BLaER1 treated with 17β-estradiol and CSF1 and Interleukin-3, amounts not matched to agents 10 nM and 100 nM (cell line): ENCODE measurements at regions not wholly inside any gene's neighbourhood (a gene's known extent, or its start where the extent isn't known, plus 50 kb on each side); places are given as distances from the start of the nearest gene placed in this dataset.
"Not testable (repeated sequence)": the region's sequence is repeated elsewhere in the genome, so short reads cannot be mapped to it uniquely, and the experiment has no call there.

Experiments used
- H3K27ac ChIP-seq, 11 experiments: shearing (Covaris generic); formaldehyde crosslinking; 2 replicates each; pipeline ENCODE4 v1.8.1; 2022
- H3K27me3 ChIP-seq, 11 experiments: shearing (Covaris generic); formaldehyde crosslinking; 2 replicates each; pipeline ENCODE4 v1.8.1; 2022
- H3K36me3 ChIP-seq, 11 experiments: shearing (Covaris generic); formaldehyde crosslinking; 2 replicates each; pipeline ENCODE4 v1.8.1; 2022
- H3K4me1 ChIP-seq, 10 experiments: shearing (Covaris generic); formaldehyde crosslinking; 2 replicates each; pipeline ENCODE4 v1.8.1; 2022
- H3K4me2 ChIP-seq, 11 experiments: shearing (Covaris generic); formaldehyde crosslinking; 2 replicates each; pipeline ENCODE4 v1.8.1; 2022
- H3K4me3 ChIP-seq, 10 experiments: shearing (Covaris generic); formaldehyde crosslinking; 2 replicates each; pipeline ENCODE4 v1.8.1; 2022
- H3K9ac ChIP-seq, 11 experiments: shearing (Covaris generic); formaldehyde crosslinking; 2 replicates each; pipeline ENCODE4 v1.8.1; 2022
- H3K9me3 ChIP-seq, 11 experiments: shearing (Covaris generic); formaldehyde crosslinking; replicated peaks in 1 of 11; 2 replicates each; pipeline ENCODE4 v1.8.1; 2022
- H4K20me1 ChIP-seq, 11 experiments: shearing (Covaris generic); formaldehyde crosslinking; 2 replicates each; pipeline ENCODE4 v1.8.1; 2022
- Cebpa-rat ChIP-seq, 11 experiments: shearing (Covaris generic); IDR thresholded peaks; 2 replicates each; pipeline ENCODE4 v1.8.1; 2022

DNA sequence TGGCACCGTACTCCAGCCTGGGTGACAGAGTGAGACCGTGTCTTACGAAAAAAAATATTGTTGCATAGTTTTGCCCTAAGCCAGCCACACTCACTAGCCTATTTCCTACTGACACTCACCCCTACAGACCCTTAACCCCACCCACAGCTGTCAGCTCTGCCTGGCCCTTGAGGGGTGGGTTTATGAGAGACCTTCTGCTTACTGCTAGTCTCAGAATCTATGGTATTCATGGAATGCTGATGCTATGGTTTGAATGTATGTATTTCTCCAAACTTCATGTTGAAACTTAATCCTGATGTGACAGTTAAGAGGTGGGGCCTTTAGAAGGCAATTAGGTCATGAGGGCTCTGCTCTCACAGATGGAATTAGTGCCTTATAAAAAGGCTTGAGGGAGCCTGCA is 79.2 kb upstream of the LRCH1 start:
- no peak overlapping the region for H3K4me3 ChIP-seq
- no peak overlapping the region for H3K9ac ChIP-seq
- no peak overlapping the region for H3K27ac ChIP-seq
- no peaks in the 10 kb centered on the region for H3K27me3 ChIP-seq
- no peaks in the 10 kb centered on the region for H3K36me3 ChIP-seq
- TF ChIP-seq Cebpa-rat (IDR thresholded peaks at IDR 0.05) = no peak
- no peak overlapping the region for H3K4me2 ChIP-seq
- H3K4me1 ChIP-seq = no peaks in the 10 kb centered on the region
- peaks cover 0 to 13% (median 0%) of the 10 kb centered on the region in 11 experiments; a peak in 3 of 22 replicates for H3K9me3 ChIP-seq
- no peaks in the 10 kb centered on the region for H4K20me1 ChIP-seq

DNA sequence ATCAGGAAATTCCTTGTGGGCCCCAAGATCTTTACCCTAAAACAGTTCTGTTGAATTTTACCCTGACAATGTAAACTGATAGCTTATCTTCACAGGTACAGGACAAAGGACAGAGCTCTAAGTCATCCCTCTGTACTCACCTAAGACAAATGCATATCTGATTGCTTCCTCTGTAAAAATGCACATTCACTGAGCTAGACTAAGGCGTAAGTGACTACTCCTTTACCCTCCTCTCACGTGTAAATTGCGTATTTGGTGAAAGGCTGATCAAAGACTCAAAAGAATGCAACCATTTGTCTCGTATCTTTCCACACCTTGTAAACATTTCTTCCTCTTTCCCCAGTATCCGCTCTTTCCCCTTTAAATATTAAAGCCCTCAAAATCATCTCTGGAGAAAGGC is 80.6 kb upstream of the LRCH1 start:
- Histone ChIP-seq H4K20me1 (no peaks in the 10 kb centered on the region), H3K9ac (no peak overlapping the region), H3K9me3 (peaks cover 0 to 4% (median 0%) of the 10 kb centered on the region in 11 experiments; a peak in 1 of 22 replicates), H3K4me2 (no peak overlapping the region), H3K36me3 (no peaks in the 10 kb centered on the region), H3K4me3 (no peak overlapping the region), H3K27ac (no peak overlapping the region), H3K4me1 (no peaks in the 10 kb centered on the region), H3K27me3 (no peaks in the 10 kb centered on the region)
- no peak for TF ChIP-seq Cebpa-rat (IDR thresholded peaks at IDR 0.05)

DNA sequence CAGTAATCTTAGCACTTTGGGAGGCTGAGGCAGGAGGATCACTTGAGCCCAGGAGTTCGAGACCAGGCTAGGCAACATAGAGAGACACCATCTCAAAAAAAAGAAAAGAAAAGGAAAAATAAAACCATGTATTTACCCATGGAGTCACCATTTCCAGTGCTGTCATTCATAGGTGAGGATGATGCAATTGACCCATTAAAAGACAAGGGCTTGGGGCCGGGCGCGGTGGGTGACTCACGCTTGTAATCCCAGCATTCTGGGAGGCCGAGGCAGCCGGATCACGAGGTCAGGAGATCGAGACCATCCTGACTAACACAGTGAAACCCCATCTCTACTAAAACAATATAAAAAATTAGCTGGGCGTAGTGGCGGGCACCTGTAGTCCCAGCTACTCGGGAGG is 82.6 kb upstream of the RUBCNL start:
- not testable (repeated sequence) for H3K27me3 ChIP-seq, H3K4me2 ChIP-seq, H3K4me3 ChIP-seq, H3K36me3 ChIP-seq, H3K4me1 ChIP-seq, H3K27ac ChIP-seq, H4K20me1 ChIP-seq, H3K9ac ChIP-seq, H3K9me3 ChIP-seq

DNA sequence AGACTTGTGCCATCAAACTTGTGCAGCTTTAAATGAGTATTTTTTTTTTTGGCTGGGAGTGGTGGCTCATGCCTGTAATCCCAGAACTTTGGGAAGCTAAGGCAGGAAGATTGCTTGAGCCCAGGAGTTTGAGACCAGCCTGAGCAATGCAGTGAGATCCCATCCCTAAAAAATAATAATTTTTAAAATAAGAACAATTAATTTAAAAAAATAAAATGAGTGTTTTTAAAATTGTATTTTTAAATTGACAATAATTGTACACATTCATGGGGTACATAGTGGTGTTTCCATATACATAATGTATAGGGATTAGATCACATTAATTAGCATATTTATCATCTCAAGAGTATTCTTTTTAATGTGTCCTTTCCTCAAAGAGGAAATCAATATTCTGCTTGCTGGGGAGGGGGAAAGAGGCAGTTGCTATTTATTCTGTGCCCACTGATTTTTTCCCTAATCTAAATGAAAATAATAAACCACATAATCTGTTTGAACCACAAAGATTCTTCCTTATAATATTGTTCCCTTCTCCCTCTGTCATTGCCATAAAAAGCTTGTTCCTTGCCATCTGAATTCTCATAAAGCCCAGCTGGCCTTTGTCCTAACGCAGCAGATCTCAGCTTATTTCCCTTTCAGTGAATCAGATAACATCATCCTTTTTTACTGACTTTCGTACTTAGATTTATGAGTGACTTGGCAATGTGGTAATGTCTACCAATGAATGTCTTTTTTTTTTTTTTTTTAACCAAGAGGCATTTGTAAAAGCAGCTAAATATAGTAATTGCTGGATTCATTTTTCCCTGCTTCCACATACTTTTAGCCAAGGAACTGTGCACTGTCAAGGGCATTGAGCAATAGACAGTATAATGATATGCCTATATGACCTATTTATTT is 81.8 kb upstream of the RUBCNL start:
- Histone ChIP-seq H3K9me3 (no peaks in the 10 kb centered on the region), H3K27me3 (no peaks in the 10 kb centered on the region), H3K4me2 (no peak overlapping the region), H3K4me1 (no peaks in the 10 kb centered on the region), H3K4me3 (no peak overlapping the region), H4K20me1 (no peaks in the 10 kb centered on the region), H3K9ac (no peak overlapping the region), H3K36me3 (no peaks in the 10 kb centered on the region), H3K27ac (no peak overlapping the region)
- no peak for TF ChIP-seq Cebpa-rat (IDR thresholded peaks at IDR 0.05)

DNA sequence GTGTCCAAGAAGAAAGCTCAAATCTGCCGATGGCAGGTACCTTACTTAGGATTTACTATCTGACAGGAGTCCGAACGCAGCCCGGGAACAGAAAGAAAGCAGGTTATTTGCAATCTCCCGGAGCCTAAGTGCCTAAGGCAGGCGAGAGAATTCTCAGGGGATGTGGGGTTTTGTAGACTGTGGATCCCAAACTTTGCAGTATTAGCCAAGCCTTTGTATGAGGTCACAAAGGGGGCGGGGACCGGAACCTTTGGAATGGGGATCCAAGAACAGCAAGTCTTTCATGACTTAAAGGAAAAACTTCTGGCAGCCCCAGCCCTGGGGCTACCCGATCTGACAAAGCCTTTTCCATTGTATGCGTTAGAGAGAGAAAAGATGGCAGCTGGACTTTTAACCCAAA is 80.6 kb upstream of the RUBCNL start:
- not testable (repeated sequence) for H3K4me3 ChIP-seq, H3K4me1 ChIP-seq, H3K27ac ChIP-seq

DNA sequence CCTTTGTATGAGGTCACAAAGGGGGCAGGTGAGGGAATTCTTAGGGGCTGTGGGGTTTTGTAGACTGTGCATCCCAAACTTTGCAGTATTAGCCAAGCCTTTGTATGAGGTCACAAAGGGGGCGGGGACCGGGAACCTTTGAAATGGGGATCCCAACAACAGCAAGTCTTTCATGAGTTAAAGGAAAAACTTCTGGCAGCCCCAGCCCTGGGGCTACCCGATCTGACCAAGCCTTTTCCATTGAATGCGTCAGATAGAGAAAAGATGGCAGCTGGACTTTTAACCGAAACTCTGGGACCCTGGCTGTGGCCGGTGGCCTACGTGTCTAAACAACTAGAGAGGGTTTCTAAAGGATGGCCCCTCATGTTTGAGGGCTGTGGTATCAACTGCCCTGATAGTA is 79.0 kb upstream of the RUBCNL start:
- not testable (repeated sequence) for H3K27ac ChIP-seq, H3K4me3 ChIP-seq, H3K27me3 ChIP-seq, H3K9ac ChIP-seq, H3K9me3 ChIP-seq, H3K4me1 ChIP-seq, H3K4me2 ChIP-seq, H4K20me1 ChIP-seq, H3K36me3 ChIP-seq

More for the DNA sequence above, 80.6 kb upstream of the RUBCNL start:
- not testable (repeated sequence) for H3K9ac ChIP-seq, H3K27me3 ChIP-seq, H4K20me1 ChIP-seq, H3K36me3 ChIP-seq, H3K9me3 ChIP-seq, H3K4me2 ChIP-seq

DNA sequence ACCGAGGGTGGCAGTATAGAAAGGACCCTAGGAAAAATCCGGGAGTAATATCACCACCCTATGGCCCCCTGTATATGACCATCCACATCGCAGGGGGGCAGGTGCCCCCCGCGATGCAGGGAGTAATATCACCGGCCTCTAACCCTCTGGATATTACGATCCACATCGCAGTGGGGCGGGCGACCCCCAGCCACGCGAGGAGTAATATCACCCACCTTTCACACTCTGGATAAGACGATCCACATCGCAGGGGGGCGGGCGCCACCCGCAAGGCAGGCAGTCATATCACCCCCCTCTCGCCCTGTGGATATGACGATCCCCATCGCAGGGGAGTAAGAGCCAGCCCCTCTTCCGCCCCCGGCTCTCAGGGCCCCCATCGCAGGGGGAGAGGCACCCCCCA is 76.7 kb upstream of the RUBCNL start:
- Histone ChIP-seq H3K9me3 (no peaks in the 10 kb centered on the region), H3K4me3 (no peak overlapping the region), H3K4me1 (no peaks in the 10 kb centered on the region), H4K20me1 (no peaks in the 10 kb centered on the region), H3K27ac (no peak overlapping the region), H3K4me2 (no peak overlapping the region), H3K27me3 (no peaks in the 10 kb centered on the region), H3K36me3 (no peaks in the 10 kb centered on the region), H3K9ac (no peak overlapping the region)
- TF ChIP-seq Cebpa-rat (IDR thresholded peaks at IDR 0.05) = no peak

DNA sequence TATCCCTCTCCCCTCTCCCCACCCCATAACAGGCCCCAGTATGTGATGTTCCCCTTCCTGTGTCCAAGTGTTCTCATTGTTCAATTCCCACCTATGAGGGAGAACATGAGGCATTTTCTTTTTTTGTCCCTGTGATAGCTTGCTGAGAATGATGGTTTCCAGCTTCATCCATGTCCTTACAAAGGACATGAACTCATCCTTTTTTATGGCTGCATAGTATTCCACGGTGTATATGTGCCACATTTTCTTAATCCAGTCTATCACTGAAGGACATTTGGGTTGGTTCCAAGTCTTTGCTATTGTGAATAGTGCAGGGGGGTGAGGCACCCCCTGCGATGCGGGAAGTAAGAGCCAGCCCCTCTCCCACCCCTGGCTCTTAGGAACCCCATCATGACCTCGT is 73.2 kb upstream of the RUBCNL start:
- not testable (repeated sequence) for H3K4me3 ChIP-seq, H3K27me3 ChIP-seq, H3K4me2 ChIP-seq, H3K9ac ChIP-seq, H3K36me3 ChIP-seq, H4K20me1 ChIP-seq, H3K4me1 ChIP-seq, H3K27ac ChIP-seq, H3K9me3 ChIP-seq

DNA sequence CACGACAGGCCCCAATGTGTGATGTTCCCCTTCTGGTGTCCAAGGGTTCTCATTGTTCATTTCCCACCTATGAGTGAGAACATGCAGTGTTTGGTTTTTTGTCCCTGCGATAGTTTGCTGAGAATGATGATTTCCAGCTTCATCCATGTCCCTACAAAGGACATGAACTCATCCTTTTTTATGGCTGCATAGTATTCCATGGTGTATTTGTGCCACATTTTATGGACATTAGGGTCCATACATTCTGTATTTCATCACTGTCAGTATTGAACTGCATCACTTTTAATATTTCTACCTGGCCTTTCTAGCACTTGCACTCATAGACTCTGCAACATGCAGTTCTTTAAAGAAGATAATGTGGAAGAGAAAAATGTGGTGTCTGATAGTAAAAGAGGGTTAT is 70.2 kb upstream of the RUBCNL start:
- not testable (repeated sequence) for H3K4me1 ChIP-seq, H3K36me3 ChIP-seq, H3K4me2 ChIP-seq, H3K27me3 ChIP-seq, H4K20me1 ChIP-seq, H3K4me3 ChIP-seq, H3K9ac ChIP-seq, H3K27ac ChIP-seq, H3K9me3 ChIP-seq

DNA sequence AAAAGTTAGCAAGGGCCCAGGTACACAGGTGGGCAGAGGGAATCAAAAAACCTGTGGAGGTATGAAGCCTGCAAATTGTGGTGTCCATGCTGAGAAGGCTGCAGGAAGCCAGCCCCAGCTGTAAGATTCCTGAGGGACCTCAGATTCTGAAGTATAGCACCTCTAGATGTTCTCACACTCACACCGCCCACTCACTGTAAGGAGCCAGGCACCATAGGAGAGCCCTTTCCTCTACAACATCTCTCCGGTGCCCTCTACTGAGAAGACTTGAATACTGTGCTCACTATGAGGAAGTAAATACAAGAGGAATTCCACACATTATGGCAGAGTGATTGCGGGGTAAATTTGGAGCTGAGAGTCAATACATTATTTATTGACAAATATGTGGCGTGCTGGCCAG is 68.9 kb upstream of the RUBCNL start:
- not testable (repeated sequence) for H3K4me3 ChIP-seq, H3K9ac ChIP-seq, H3K27ac ChIP-seq, H3K9me3 ChIP-seq, H3K27me3 ChIP-seq, H4K20me1 ChIP-seq, H3K36me3 ChIP-seq, H3K4me1 ChIP-seq, H3K4me2 ChIP-seq

DNA sequence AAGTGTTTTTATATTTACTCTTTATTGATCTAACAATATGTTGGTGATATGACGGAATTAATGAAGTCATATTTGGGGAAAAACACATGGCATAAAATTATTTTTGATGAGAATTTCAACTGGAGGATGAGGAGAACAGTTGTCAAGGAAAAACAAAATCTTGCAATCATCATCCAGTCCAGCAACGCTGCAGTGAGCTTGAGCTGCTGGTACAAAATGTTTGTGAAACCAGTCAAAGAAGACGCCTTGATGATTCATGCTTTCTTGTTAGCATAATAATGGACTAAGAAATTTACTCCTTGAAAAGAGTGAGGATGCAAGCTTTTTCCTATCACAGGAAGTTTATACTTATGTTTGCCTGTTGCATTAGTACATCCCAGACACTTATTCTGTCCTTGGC is 64.1 kb upstream of the RUBCNL start:
- not testable (repeated sequence) for H3K36me3 ChIP-seq, H3K4me3 ChIP-seq, H3K27ac ChIP-seq, H4K20me1 ChIP-seq, H3K4me2 ChIP-seq, H3K27me3 ChIP-seq, H3K9me3 ChIP-seq, H3K4me1 ChIP-seq, H3K9ac ChIP-seq

DNA sequence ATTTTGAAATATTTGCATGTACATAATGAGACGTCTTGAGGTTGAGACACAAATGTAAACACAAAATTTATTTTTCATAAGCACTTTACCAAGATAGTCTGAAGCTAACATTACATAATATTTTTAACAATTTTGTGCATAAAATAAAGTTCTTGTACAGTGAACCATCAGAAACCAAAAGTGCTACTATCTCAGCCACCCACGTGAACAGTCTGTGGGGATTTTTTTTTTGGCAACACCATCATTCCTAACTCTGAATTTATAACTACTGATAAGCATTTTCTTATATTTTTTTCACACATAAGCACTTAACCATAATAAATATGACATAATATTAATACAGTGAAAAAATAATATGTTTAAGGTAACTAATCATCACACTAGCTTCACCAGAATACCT is 62.9 kb upstream of the RUBCNL start:
- H3K4me1 ChIP-seq, H3K27me3 ChIP-seq, H3K9me3 ChIP-seq, H3K4me3 ChIP-seq, H3K27ac ChIP-seq, H3K9ac ChIP-seq, H3K36me3 ChIP-seq, H4K20me1 ChIP-seq, H3K4me2 ChIP-seq: not testable (repeated sequence)

DNA sequence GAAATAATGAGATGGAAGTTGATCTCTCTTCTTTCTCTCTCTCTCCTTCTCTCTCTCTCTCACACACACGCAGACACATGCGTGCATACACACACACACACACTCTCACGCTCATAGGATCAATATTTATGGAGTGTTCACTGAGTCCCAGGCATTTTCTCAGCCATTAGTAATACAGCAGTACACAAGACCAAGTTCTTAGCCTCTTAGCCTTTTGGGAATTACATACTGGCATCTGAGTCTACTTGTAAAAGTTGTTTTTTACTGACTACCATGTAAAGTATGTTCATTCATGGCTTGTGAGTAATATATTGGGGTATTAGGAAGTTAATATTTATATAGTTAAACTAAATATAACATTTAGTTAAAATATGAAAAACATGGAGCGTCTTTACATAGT is 61.1 kb upstream of the RUBCNL start:
- H3K36me3 ChIP-seq, H3K27me3 ChIP-seq, H4K20me1 ChIP-seq, H3K4me2 ChIP-seq, H3K4me3 ChIP-seq, H3K9me3 ChIP-seq, H3K9ac ChIP-seq, H3K4me1 ChIP-seq, H3K27ac ChIP-seq: not testable (repeated sequence)

DNA sequence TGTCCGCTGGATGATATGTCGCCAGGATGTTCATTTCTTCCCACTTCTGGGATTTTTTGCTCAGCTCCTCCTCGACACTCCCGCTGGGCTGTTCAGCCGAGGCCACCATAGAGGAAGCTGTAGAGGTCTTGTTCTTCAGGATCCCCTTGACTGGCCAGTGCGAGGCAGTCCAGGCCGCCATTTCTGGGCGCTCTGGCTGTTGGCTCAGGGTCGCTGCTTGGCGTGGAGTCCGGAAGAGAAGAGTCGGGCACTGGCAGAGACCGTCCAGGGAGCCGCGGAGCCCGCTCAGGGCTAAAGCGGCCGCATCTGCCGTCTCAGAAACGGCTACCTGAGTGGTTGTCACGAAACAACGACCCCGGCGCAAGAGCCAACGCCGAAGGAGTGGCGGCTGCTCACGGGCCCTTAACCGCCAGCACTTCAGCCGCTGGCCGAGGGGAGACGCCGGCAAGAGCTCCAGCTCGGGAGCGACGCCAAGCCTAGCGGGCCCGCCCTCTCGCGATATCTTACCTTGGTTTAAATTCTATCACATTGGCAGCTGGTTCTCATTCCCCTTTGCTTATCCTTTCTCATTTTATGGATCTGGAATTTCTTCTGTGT is 50.9 kb upstream of the RUBCNL start:
- not testable (repeated sequence) for H4K20me1 ChIP-seq, H3K36me3 ChIP-seq, H3K4me3 ChIP-seq, H3K9ac ChIP-seq, H3K4me2 ChIP-seq, H3K27me3 ChIP-seq, H3K27ac ChIP-seq, H3K4me1 ChIP-seq
- H3K9me3 ChIP-seq = peaks cover 7 to 18% (median 14%) of the 10 kb centered on the region in 11 experiments; a peak in 21 of 22 replicates
